ENCODE measurements at regions not wholly inside any gene's neighbourhood (a gene's known extent, or its start where the extent isn't known, plus 50 kb on each side); places are given as distances from the start of the nearest gene placed in this dataset.

DNA sequence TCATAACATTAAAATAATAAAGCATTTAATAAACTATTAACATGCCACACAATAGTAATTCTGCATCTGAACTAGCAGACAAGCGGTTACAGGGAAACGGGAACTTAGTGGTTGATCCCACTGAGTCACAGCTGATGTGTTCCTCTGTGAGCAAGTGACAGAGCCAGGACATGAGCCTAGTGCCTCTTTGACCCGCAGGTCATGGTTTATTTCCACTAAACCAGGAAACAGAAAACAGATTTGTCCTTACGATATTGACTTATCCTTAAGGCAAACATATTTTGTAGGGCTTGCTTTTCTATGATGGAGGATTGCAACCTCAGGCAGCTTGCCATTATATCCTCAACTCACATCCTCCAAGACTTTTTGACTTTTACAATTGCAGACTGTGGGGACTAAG, 987.3 kb downstream of the CCSER2 start:
- no peak overlapping the region for H3K4me3 ChIP-seq (ENCODE audit: low read depth, low read length)
- H3K27ac ChIP-seq (ENCODE audit: extremely low read depth, low read depth, low read length), result no peak overlapping the region
- H3K36me3 ChIP-seq (ENCODE audit: control insufficient read depth in 2 of 2, insufficient read depth in 1 of 2, low read length in 2 of 2), result no peaks in the 10 kb centered on the region
- TF ChIP-seq ZNF248 (tag by site-specific recombination; IDR thresholded peaks at IDR 0.05) (no peak), ZNF449 (tag by site-specific recombination; IDR thresholded peaks at IDR 0.05) (no peak), YY2 (tag by site-specific recombination; IDR thresholded peaks at IDR 0.05) (no peak), ZNF18 (tag by site-specific recombination; IDR thresholded peaks at IDR 0.05) (no peak), ZBTB17 (tag by site-specific recombination; IDR thresholded peaks at IDR 0.05) (no peak), ATF2 (tag by site-specific recombination; IDR thresholded peaks at IDR 0.05; ENCODE audit: low read depth) (no peak), ZNF221 (tag by site-specific recombination; IDR thresholded peaks at IDR 0.05; ENCODE audit: borderline replicate concordance) (no peak), EGR2 (tag by site-specific recombination; IDR thresholded peaks at IDR 0.05; ENCODE audit: low read depth) (no peak), ZNF704 (tag by site-specific recombination; IDR thresholded peaks at IDR 0.05) (no peak), GFI1B (tag by site-specific recombination; IDR thresholded peaks at IDR 0.05) (no peak), ZNF610 (tag by site-specific recombination; IDR thresholded peaks at IDR 0.05; ENCODE audit: borderline replicate concordance) (no peak), OVOL3 (tag by site-specific recombination; IDR thresholded peaks at IDR 0.05) (no peak), ZNF341 (tag by site-specific recombination; IDR thresholded peaks at IDR 0.05; ENCODE audit: low read depth) (no peak), ZNF112 (tag by site-specific recombination; IDR thresholded peaks at IDR 0.05) (no peak), ZNF521 (tag by site-specific recombination; IDR thresholded peaks at IDR 0.05) (no peak), MEIS1 (CRISPR knock-in tag; IDR thresholded peaks at IDR 0.05; ENCODE audit: borderline replicate concordance) (no peak), TRIM28 (IDR thresholded peaks at IDR 0.05; ENCODE audit: borderline replicate concordance, low read length) (no peak), ZNF513 (tag by site-specific recombination; IDR thresholded peaks at IDR 0.05) (no peak), ZNF292 (tag by site-specific recombination; IDR thresholded peaks at IDR 0.05; ENCODE audit: borderline replicate concordance, low read depth) (no peak)
- TF ChIP-seq, protein P1, sequence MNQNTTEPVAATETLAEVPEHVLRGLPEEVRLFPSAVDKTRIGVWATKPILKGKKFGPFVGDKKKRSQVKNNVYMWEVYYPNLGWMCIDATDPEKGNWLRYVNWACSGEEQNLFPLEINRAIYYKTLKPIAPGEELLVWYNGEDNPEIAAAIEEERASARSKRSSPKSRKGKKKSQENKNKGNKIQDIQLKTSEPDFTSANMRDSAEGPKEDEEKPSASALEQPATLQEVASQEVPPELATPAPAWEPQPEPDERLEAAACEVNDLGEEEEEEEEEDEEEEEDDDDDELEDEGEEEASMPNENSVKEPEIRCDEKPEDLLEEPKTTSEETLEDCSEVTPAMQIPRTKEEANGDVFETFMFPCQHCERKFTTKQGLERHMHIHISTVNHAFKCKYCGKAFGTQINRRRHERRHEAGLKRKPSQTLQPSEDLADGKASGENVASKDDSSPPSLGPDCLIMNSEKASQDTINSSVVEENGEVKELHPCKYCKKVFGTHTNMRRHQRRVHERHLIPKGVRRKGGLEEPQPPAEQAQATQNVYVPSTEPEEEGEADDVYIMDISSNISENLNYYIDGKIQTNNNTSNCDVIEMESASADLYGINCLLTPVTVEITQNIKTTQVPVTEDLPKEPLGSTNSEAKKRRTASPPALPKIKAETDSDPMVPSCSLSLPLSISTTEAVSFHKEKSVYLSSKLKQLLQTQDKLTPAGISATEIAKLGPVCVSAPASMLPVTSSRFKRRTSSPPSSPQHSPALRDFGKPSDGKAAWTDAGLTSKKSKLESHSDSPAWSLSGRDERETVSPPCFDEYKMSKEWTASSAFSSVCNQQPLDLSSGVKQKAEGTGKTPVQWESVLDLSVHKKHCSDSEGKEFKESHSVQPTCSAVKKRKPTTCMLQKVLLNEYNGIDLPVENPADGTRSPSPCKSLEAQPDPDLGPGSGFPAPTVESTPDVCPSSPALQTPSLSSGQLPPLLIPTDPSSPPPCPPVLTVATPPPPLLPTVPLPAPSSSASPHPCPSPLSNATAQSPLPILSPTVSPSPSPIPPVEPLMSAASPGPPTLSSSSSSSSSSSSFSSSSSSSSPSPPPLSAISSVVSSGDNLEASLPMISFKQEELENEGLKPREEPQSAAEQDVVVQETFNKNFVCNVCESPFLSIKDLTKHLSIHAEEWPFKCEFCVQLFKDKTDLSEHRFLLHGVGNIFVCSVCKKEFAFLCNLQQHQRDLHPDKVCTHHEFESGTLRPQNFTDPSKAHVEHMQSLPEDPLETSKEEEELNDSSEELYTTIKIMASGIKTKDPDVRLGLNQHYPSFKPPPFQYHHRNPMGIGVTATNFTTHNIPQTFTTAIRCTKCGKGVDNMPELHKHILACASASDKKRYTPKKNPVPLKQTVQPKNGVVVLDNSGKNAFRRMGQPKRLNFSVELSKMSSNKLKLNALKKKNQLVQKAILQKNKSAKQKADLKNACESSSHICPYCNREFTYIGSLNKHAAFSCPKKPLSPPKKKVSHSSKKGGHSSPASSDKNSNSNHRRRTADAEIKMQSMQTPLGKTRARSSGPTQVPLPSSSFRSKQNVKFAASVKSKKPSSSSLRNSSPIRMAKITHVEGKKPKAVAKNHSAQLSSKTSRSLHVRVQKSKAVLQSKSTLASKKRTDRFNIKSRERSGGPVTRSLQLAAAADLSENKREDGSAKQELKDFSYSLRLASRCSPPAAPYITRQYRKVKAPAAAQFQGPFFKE (tag by site-specific recombination; IDR thresholded peaks at IDR 0.05; ENCODE audit: borderline replicate concordance), result no peak
- peaks cover 6% of the 10 kb centered on the region for H3K4me1 ChIP-seq (ENCODE audit: control insufficient read depth, insufficient read depth, low read length)
- H3K9me3 ChIP-seq (ENCODE audit: control insufficient read depth, insufficient read depth, low read depth, low read length), result no peaks in the 10 kb centered on the region
- ChIA-PET POLR2A (no interaction called here), CTCF (no interaction called here)
